ENCODE measurements at regions not wholly inside any gene's neighbourhood (a gene's known extent, or its start where the extent isn't known, plus 50 kb on each side); places are given as distances from the start of the nearest gene placed in this dataset.

DNA sequence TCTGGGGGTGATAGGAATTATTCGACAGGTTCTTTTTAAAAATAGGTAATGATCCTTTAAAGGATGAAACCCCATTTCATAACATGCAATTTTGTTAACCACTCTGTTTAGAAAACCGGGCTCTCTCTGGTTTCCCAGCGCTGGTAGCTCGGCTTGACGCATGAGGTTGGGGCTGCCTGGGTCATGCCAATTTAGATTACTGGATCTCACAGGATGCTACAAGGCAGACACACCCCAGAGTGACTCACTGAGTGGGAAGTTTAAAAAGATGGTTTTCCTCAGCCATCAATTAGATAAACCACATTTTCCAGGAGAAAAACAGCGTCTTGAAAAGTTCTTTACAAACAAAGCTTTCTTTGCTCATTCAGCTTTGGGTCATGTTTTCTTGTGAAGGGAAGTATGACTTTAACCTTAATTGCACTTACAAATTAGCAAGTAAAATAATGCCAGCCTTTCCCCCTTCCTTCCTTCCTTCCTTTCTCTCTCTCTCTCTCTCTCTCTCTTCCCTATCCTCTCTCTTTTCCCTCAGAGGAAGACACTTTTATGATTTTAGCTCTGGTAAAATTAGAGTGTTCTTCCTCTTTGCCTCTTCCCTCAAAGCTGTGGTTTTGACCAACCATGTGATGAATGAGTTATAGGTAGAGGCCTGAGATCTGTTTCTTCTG lies 99.8 kb downstream of the EPDR1 start:
- Histone ChIP-seq H2AFZ (ENCODE audit: low read depth, low read length) (no peak overlapping the region), H3K4me3 (no peak overlapping the region), H3K4me2 (ENCODE audit: insufficient read depth, low read length) (no peak overlapping the region), H3K27me3 (ENCODE audit: control insufficient read depth in 2 of 2, insufficient read depth in 2 of 2, low read length in 2 of 2) (no peaks in the 10 kb centered on the region), H3K9ac (ENCODE audit: insufficient read depth in 1 of 2, low read depth in 2 of 2, low read length in 2 of 2) (no peak overlapping the region), H3K27ac (ENCODE audit: extremely low read depth, low read depth, low read length) (no peak overlapping the region), H3K9me3 (replicated peaks; ENCODE audit: control insufficient read depth, insufficient read depth, low read depth, low read length) (no peaks in the 10 kb centered on the region), H3K9me1 (ENCODE audit: control insufficient read depth, insufficient read depth, low read length) (no peaks in the 10 kb centered on the region), H3K79me2 (ENCODE audit: control insufficient read depth, insufficient read depth, low read length) (no peaks in the 10 kb centered on the region), H3K36me3 (ENCODE audit: control insufficient read depth, insufficient read depth, low read length) (no peaks in the 10 kb centered on the region), H3K4me1 (replicated peaks in 1 of 2; ENCODE audit: control insufficient read depth in 2 of 2, insufficient read depth in 2 of 2, low read length in 2 of 2) (peaks cover 0 to 3% of the 10 kb centered on the region in 2 experiments; a peak in 1 of 5 replicates), H4K20me1 (replicated peaks; ENCODE audit: control insufficient read depth, insufficient read depth, low read length) (no peaks in the 10 kb centered on the region)
- no TSS peak for BruUV-seq (replicated peaks)
- intact Hi-C loops (cut with micrococcal nuclease) = no loop called here
- in situ Hi-C loops (cut with MboI) = no loop called here
- FAIRE-seq (no peak), ATAC-seq (no peak), DNase-seq (ENCODE audit: extremely low read depth in 1 of 4, low spot score in 3 of 4) (peak in 1 of 4 experiments; percentile 5)
- ChIA-PET CTCF (ENCODE audit: low intra/inter-chr PET ratio) (no interaction called here), POLR2A (interaction anchor here (0.6 kb wide), 1 partner anchor 21 kb away, joined by 3 read pairs; no protein-coding TSS in a partner anchor)
- WGBS (ENCODE audit: insufficient coverage, low coverage, missing lambda C conversion rate) = 3% methylated on average over 6 of the region's 6 CpGs
- TF ChIP-seq NFRKB (IDR thresholded peaks at IDR 0.05; ENCODE audit: low read depth) (no peak), SMC3 (conservative IDR thresholded peaks at IDR 0.05; ENCODE audit: insufficient read depth, low read depth, low read length) (no peak), BCL6 (CRISPR knock-in tag; IDR thresholded peaks at IDR 0.05) (no peak), POLR2AphosphoS5 (IDR thresholded peaks at IDR 0.05; ENCODE audit: control insufficient read depth, insufficient read depth, low read depth, low read length) (no peak)
- TF ChIP-seq, protein P1, sequence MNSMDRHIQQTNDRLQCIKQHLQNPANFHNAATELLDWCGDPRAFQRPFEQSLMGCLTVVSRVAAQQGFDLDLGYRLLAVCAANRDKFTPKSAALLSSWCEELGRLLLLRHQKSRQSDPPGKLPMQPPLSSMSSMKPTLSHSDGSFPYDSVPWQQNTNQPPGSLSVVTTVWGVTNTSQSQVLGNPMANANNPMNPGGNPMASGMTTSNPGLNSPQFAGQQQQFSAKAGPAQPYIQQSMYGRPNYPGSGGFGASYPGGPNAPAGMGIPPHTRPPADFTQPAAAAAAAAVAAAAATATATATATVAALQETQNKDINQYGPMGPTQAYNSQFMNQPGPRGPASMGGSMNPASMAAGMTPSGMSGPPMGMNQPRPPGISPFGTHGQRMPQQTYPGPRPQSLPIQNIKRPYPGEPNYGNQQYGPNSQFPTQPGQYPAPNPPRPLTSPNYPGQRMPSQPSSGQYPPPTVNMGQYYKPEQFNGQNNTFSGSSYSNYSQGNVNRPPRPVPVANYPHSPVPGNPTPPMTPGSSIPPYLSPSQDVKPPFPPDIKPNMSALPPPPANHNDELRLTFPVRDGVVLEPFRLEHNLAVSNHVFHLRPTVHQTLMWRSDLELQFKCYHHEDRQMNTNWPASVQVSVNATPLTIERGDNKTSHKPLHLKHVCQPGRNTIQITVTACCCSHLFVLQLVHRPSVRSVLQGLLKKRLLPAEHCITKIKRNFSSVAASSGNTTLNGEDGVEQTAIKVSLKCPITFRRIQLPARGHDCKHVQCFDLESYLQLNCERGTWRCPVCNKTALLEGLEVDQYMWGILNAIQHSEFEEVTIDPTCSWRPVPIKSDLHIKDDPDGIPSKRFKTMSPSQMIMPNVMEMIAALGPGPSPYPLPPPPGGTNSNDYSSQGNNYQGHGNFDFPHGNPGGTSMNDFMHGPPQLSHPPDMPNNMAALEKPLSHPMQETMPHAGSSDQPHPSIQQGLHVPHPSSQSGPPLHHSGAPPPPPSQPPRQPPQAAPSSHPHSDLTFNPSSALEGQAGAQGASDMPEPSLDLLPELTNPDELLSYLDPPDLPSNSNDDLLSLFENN (IDR thresholded peaks at IDR 0.05; ENCODE audit: low read depth in 2 of 2, low read length in 2 of 2) = no peak
- TF ChIP-seq, protein P2, sequence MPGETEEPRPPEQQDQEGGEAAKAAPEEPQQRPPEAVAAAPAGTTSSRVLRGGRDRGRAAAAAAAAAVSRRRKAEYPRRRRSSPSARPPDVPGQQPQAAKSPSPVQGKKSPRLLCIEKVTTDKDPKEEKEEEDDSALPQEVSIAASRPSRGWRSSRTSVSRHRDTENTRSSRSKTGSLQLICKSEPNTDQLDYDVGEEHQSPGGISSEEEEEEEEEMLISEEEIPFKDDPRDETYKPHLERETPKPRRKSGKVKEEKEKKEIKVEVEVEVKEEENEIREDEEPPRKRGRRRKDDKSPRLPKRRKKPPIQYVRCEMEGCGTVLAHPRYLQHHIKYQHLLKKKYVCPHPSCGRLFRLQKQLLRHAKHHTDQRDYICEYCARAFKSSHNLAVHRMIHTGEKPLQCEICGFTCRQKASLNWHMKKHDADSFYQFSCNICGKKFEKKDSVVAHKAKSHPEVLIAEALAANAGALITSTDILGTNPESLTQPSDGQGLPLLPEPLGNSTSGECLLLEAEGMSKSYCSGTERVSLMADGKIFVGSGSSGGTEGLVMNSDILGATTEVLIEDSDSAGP (CRISPR knock-in tag; IDR thresholded peaks at IDR 0.05) = no peak
- TF ChIP-seq, protein P3, sequence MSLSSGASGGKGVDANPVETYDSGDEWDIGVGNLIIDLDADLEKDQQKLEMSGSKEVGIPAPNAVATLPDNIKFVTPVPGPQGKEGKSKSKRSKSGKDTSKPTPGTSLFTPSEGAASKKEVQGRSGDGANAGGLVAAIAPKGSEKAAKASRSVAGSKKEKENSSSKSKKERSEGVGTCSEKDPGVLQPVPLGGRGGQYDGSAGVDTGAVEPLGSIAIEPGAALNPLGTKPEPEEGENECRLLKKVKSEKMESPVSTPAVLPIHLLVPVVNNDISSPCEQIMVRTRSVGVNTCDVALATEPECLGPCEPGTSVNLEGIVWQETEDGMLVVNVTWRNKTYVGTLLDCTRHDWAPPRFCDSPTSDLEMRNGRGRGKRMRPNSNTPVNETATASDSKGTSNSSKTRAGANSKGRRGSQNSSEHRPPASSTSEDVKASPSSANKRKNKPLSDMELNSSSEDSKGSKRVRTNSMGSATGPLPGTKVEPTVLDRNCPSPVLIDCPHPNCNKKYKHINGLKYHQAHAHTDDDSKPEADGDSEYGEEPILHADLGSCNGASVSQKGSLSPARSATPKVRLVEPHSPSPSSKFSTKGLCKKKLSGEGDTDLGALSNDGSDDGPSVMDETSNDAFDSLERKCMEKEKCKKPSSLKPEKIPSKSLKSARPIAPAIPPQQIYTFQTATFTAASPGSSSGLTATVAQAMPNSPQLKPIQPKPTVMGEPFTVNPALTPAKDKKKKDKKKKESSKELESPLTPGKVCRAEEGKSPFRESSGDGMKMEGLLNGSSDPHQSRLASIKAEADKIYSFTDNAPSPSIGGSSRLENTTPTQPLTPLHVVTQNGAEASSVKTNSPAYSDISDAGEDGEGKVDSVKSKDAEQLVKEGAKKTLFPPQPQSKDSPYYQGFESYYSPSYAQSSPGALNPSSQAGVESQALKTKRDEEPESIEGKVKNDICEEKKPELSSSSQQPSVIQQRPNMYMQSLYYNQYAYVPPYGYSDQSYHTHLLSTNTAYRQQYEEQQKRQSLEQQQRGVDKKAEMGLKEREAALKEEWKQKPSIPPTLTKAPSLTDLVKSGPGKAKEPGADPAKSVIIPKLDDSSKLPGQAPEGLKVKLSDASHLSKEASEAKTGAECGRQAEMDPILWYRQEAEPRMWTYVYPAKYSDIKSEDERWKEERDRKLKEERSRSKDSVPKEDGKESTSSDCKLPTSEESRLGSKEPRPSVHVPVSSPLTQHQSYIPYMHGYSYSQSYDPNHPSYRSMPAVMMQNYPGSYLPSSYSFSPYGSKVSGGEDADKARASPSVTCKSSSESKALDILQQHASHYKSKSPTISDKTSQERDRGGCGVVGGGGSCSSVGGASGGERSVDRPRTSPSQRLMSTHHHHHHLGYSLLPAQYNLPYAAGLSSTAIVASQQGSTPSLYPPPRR (CRISPR knock-in tag; IDR thresholded peaks at IDR 0.05; ENCODE audit: borderline replicate concordance) = no peak
- TF ChIP-seq, protein P4, sequence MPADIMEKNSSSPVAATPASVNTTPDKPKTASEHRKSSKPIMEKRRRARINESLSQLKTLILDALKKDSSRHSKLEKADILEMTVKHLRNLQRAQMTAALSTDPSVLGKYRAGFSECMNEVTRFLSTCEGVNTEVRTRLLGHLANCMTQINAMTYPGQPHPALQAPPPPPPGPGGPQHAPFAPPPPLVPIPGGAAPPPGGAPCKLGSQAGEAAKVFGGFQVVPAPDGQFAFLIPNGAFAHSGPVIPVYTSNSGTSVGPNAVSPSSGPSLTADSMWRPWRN (IDR thresholded peaks at IDR 0.05; ENCODE audit: low read depth) = no peak
